Stimulated activated CD8-positive, alpha-beta memory T cell treated with anti-CD3 and anti-CD28 coated beads, Interleukin-7, amount 100 ng/mL, for 48 hours (primary cell): ENCODE measurements at regions not wholly inside any gene's neighbourhood (a gene's known extent, or its start where the extent isn't known, plus 50 kb on each side); places are given as distances from the start of the nearest gene placed in this dataset.

Experiments used
- DNase-seq, 2 donors: peaks; one replicate each; pipeline ENCODE4 v3.0.0-alpha.2; 2020; ENCODE audit warnings: low read depth in 1 of 2; ENCODE audit errors: extremely low read depth in 1 of 2

DNA sequence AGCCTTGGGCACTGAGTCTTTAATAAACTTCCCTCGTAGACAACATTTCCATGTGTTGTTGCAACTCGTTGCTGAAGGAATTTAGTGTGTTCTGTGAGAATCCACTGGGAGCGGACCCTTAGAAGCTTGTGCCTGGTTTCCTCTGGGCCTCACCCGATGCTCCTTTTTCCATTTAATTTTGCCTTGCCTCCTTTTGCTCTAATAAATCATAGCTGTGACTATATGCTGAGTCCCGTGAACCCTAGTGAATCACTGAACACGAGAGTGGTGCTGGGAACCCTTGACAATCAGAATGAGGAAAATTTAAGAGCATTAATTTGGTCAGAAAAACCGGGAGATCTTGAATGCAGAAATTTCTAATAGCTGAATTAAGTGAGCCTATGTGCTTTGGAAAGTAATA is 291.1 kb upstream of the ZNF608 start:
- no peak for DNase-seq

DNA sequence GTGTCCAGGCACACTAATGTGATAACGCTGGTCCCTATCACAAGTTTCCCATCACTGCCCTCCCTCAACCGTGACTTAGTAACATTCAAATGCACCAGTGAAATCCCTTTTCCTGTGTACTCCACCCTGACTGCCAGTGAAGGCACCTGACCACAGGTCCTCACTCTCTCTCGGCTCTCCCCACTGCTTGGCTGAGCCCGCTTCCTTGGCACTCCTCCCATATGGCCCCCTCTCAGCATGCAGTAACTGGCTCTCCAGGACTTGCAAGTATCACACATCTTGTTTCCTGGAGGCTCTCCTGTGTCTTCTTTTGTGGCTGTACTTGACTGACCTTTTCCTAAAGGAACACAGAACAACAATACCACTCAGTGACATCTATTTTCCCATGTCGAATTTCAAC is 292.0 kb upstream of the ZNF608 start:
- no peak for DNase-seq

- DNase-seq, result no peak
Measured at GRCh38 chr5:125041798-125042197, 295.4 kb upstream of the ZNF608 start.

GRCh38 chr5:125042261-125042890 is 295.9 kb upstream of the ZNF608 start:
- DNase-seq, result no peak

DNA sequence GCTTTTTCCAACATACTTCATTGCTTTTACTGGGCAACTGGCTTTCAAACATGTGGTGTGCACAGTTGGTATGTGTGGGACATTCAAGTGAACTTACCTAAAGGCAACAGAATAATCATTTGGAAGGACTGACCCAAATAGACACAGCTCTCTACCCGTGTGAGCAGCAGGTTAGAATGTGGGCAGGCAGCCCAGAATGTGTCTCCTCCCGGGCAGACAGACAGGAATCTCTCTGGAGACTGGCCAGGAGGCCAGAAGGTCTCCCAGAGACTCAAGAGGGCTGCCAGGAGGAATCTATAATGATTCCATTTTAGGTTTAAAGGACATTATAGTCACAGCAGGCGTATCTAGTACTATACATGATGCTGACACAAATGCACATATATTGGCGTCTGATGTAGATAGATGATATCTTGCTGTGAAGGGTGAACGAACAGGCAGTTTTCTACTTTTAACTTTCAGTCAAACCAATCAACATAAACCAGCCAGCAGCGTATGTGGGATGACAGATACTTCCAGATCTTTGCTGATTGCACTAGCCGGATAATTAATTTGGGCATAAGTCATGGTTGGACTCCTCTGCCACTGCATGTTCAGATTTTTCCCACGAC is 297.4 kb upstream of the ZNF608 start:
- DNase-seq, result no peak

DNA sequence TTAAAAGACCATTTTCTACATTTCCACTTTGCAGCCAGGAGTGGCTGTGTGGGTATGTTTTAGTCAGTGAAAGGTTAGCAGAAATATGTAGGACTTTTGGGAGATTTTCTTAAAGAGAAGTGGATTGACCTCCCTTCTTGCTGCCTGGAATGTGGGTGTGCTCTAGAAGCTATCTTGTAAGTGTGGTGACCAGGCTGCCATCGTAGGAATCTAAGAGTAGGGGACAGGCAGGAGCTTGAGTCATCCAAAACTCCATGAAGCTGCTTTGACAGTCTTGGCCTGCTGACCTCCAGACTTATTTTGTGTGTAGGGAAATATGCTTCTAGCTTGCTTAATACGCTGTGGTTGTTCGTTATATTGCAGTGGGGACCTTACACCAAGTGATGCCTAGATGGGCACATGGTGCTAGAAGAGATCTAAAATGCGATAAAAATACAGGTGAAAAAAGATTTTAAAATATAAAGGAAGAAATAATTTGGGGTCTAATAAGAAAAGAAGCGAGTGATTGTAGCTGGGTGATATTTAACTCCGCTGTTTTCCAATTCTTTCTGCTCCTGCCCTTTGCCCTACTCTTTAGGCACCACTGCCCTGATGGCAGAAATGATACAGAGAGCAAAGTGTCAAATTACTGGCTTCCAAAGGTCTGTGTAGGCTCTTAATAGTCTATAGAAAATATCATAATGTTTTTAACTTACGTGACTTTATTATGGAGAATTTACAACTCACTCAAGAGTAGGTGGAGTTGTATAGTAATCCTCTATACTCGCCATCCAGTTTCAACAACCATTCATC is 298.2 kb upstream of the ZNF608 start:
- no peak for DNase-seq

DNA sequence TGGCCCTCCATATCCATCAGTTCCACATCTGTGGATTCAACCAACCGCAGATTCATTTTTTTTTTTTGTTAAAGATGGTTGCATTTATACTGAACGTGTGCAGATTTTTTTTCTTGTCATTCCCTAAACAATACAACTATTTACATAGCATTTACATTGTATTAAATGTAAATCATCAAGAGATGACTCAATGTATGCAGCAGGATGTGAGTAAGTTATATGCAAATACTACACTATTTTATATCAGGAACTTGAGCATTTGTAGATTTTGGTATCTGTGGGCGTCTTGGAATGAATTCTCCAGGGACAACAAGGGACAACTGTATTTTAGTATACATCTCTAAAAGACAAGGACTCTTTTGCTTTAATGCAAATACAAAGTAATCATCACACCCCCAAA is 299.2 kb upstream of the ZNF608 start:
- no peak for DNase-seq

- no peak for DNase-seq
Measured at GRCh38 chr5:125046838-125047237, 300.4 kb upstream of the ZNF608 start.

DNA sequence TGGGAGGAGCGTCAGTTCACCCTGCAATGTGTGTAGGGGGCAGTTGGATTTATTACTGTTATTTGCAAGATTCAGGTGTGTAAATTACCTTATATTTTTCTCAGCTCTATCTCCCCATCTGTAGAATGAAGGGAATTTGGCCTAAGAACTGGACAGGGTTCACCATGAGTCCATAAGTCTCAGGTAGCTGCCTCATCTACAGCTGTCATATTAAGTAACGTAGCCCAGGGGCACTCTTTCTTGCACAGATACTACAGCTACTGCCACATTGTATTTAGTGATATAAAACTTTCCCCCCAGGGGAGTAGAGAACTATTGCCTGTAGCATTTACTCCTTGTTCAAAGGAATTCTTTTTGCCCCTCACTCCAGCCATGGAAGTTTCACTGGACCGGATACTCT is 301.4 kb upstream of the ZNF608 start:
- no peak for DNase-seq

GRCh38 chr5:125049721-125050702 is 303.6 kb upstream of the ZNF608 start:
- DNase-seq, result no peak

- DNase-seq, result no peak
Measured at GRCh38 chr5:125050926-125051325, 304.5 kb upstream of the ZNF608 start.

DNA sequence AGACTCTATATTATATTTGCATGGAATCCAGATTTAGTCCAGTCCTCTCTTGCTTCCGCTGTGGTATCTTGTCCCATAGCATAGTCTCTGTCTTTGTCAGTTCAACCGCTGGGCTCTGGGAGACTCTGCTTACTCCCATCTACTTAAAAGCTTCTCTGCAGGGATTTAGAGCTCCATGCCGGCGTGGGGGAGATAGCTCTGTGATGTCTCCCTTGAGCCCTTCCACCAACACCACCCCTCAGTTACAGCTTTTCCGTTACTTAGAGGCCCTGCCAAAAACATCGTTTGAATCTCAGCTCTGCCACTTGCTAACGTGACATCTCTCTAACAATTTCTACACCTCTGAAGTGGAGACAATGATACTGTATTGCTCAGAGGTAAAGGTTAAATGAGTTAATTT is 306.1 kb upstream of the ZNF608 start:
- no peak for DNase-seq

DNA sequence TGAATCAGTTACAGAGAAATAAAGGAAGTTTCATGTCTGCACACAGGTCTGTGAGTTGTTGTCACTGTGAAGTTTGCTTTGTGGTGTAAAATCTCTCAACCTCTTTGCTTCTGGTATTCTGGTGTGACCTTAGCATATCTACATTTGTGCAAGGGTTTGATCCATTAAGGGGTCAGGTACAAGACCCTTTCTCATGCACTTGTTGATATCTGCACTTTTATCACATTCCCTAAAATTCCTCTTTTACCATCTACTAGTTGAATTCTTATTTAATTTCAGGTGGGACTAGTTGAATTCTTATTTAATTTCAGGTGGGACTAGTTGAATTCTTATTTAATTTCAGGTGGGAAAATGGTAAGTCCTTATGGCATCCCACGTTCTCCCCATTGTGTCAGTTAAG is 306.7 kb upstream of the ZNF608 start:
- DNase-seq, result no peak

DNA sequence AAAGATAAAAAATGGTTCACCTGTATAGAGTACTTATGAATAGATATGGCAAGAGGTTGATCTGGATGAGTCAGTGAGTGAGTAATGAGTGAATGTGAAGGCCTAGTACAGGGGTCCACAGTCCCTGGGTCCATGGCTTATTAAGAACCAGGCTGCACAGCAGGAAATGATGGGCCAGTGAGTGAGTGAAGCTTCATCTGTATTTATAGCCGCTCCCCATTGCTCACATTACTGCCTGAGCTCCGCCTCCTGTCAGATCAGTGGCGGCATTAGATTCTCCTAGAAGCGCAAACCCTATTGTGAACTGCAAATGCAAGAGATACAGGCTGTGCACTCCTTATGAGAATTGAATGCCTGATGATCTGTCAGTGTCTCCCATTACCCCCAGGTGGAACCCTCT is 307.7 kb upstream of the ZNF608 start:
- DNase-seq, result no peak

- no peak for DNase-seq
Measured at GRCh38 chr5:125056671-125057485, 310.4 kb upstream of the ZNF608 start.

GRCh38 chr5:125057912-125058826 is 311.7 kb upstream of the ZNF608 start:
- no peak for DNase-seq

DNA sequence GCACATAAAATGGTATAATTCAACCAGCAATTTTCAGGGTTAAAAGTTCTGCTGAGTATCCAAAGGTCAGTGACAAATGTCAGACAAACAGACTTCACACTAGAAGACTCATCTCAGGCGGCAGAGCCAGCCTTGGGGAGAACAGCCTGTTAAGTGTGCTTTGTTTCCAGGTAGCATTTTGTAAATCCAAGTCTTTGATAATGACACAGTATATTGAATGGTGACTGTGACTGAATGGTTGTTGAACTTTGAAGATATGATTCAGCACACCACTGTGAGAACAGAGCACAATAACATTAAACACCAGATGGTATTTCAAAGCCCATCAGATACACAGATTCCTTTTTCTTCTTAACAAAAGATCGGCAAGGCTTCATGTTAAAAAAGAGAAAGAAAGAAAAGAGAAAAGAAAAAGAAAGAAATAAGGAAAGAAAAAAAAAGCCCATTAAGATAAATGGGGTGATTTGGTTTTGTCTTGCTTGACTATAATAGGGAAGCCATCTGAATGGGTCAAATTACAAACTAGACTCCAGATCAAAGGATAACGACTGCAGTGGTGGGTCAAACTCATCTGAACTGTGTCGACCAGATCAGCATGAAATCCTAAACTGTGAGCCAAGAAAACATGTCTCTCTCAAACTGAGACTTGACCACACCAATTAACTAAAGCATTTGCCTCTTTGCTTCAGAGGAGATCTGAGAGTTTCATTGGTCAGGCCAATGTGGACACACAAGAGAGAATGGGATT is 313.0 kb upstream of the ZNF608 start:
- no peak for DNase-seq

- DNase-seq, result no peak
Measured at GRCh38 chr5:125061726-125062125, 315.3 kb upstream of the ZNF608 start.
